Transverse colon (tissue), 4 donors: ENCODE measurements at regions not wholly inside any gene's neighbourhood (a gene's known extent, or its start where the extent isn't known, plus 50 kb on each side); places are given as distances from the start of the nearest gene placed in this dataset.

Source experiments
- DNase-seq: peaks from one replicate; pipeline ENCODE4 v3.0.0-alpha.2; 2019
- H3K27ac ChIP-seq, 4 donors: fragments of 200-600 bp; sonication (generic); 2 replicates each; pipeline ENCODE4 v1.5.1; 2016 to 2018; ENCODE audit warnings: inconsistent platforms in 4 of 4
- H3K27me3 ChIP-seq: fragments of 200-600 bp; sonication (generic); 2 replicates; pipeline ENCODE4 v1.5.1; 2017; ENCODE audit warnings: inconsistent platforms
- H3K36me3 ChIP-seq, 4 donors: fragments of 200-600 bp; sonication (generic); 2 replicates each; pipeline ENCODE4 v1.5.1; 2017 to 2019; ENCODE audit warnings: inconsistent platforms in 4 of 4
- H3K4me1 ChIP-seq, 4 donors: fragments of 200-600 bp; sonication (generic); 2 replicates each; pipeline ENCODE4 v1.5.1; 2017 to 2020; ENCODE audit warnings: inconsistent platforms in 4 of 4
- H3K4me3 ChIP-seq, 4 donors: fragments of 200-600 bp; sonication (generic); 1 replicate in 1 of 4; 2 replicates in 3 of 4; pipeline versions ENCODE4 v1.5.1 to v1.6.1; 2017 to 2019; ENCODE audit warnings: inconsistent platforms in 4 of 4
- H3K9me3 ChIP-seq, 2 donors: fragments of 200-600 bp; sonication (generic); 2 replicates each; pipeline ENCODE4 v1.5.1; 2017 to 2019; ENCODE audit warnings: inconsistent platforms in 2 of 2
- EP300 ChIP-seq: sonication (generic); formaldehyde crosslinking; IDR thresholded peaks from one replicate; pipeline ENCODE4 v1.6.1; 2017; ENCODE audit warnings: antibody characterized with exemption, low read depth
- POLR2A ChIP-seq: fragments of 450-650 bp; IDR thresholded peaks from one replicate; pipeline ENCODE4 v1.6.1; 2016; ENCODE audit warnings: antibody characterized with exemption, mild to moderate bottlenecking, moderate library complexity
- POLR2AphosphoS5 ChIP-seq, 3 donors: sonication (generic); formaldehyde crosslinking; IDR thresholded peaks; one replicate each; pipeline ENCODE4 v1.6.1; 2016; ENCODE audit warnings: antibody characterized with exemption in 3 of 3
- WGBS, 2 donors: methylation state at CpG; one replicate each; pipeline ENCODE4 v1.1.5; 2018; ENCODE audit warnings: low coverage in 1 of 2; 5-methylcytosine and 5-hydroxymethylcytosine counted together
- in situ Hi-C, 4 donors: fragments of 200-750 bp; cut with MboI; loops; one replicate each; pipeline versions ENCODE4 v1.15.0 to v1.15.1; 2017; ENCODE audit warnings: low sequenced_read_pairs in 3 of 4, low pct_ligation_motif_present in 1 of 4, low pct_unique_long_range_greater_than_20kb in 1 of 4
- intact Hi-C: fragments of 100-400 bp; cut with DNase I; formaldehyde crosslinking; loops from one replicate; pipeline ENCODE4 v1.15.1; 2023; ENCODE audit warnings: low total_unique reads
- TF ChIP-seq, protein P1 (sequence below), 5 experiments: fragments of 200-600 bp in 3 of 5; fragments of 450-650 bp in 2 of 5; sonication (generic) in 3 of 5; IDR thresholded peaks; 1 replicate in 2 of 5; 2 replicates in 3 of 5; pipeline ENCODE4 v1.5.1; 2016 to 2017; ENCODE audit warnings: antibody characterized with exemption in 5 of 5, inconsistent platforms in 3 of 5, mild to moderate bottlenecking in 2 of 5, moderate library complexity in 1 of 5

DNA sequence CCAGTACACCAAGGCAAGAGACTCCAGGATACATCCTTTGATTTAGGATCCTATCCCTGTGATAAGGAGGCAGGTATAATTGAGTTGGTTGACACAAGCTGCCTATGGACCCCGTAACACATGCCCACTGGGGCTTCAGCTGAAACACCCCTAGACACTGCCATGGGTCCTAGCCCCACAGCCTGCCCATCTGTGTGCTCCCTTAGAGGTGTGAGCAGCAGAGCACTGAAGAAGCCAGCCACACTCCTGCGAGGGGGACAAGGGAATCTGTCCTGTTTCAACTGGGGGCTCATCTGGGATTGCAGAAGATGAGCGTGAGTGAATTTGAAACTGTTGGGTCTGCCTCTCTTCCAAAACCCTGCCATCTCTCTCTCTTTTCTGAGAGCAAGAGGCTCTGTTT lies 385.9 kb upstream of the SLITRK6 start:
- intact Hi-C loops (no loop called here), in situ Hi-C loops (no loop called here)
- H3K9me3 ChIP-seq: no peaks in the 10 kb centered on the region
- H3K4me1 ChIP-seq: no peaks in the 10 kb centered on the region
- no peaks in the 10 kb centered on the region for H3K27me3 ChIP-seq
- no peak overlapping the region for H3K4me3 ChIP-seq
- H3K27ac ChIP-seq: no peak overlapping the region
- DNase-seq: no peak
- WGBS, 2 donors: 87% methylated on average over 3 of the region's 3 CpGs; no CpG with 5 or more reads in 1 of the 2 donors
- TF ChIP-seq POLR2A (no peak), POLR2AphosphoS5 (IDR thresholded peaks at IDR 0.05) (no peak), EP300 (no peak)
- TF ChIP-seq, protein P1, sequence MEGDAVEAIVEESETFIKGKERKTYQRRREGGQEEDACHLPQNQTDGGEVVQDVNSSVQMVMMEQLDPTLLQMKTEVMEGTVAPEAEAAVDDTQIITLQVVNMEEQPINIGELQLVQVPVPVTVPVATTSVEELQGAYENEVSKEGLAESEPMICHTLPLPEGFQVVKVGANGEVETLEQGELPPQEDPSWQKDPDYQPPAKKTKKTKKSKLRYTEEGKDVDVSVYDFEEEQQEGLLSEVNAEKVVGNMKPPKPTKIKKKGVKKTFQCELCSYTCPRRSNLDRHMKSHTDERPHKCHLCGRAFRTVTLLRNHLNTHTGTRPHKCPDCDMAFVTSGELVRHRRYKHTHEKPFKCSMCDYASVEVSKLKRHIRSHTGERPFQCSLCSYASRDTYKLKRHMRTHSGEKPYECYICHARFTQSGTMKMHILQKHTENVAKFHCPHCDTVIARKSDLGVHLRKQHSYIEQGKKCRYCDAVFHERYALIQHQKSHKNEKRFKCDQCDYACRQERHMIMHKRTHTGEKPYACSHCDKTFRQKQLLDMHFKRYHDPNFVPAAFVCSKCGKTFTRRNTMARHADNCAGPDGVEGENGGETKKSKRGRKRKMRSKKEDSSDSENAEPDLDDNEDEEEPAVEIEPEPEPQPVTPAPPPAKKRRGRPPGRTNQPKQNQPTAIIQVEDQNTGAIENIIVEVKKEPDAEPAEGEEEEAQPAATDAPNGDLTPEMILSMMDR (IDR thresholded peaks at IDR 0.05): no peak
- H3K36me3 ChIP-seq: no peaks in the 10 kb centered on the region

DNA sequence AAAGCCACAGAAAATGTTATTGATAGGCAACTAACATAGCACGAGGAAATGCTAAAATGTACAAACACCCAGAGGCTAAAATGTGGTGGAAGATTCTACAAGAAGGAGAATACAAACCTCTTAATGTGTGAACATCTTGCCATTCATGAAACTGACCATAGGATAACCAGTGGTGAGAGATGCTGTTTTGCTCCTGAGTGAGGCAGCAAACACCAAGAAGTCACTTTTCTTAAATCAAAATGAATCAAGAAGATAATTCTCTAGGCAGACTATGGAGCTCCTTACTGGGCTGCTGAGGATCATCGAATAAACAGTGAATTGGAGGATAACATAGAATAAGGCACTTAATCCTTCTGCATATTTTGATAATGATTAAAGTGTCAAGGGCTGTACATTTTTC lies 375.4 kb upstream of the SLITRK6 start:
- no peak overlapping the region for H3K4me3 ChIP-seq
- H3K4me1 ChIP-seq: no peaks in the 10 kb centered on the region
- no peak for DNase-seq
- in situ Hi-C loops: no loop called here
- no peak overlapping the region for H3K27ac ChIP-seq
- H3K9me3 ChIP-seq: no peaks in the 10 kb centered on the region
- TF ChIP-seq EP300 (no peak), POLR2A (no peak), POLR2AphosphoS5 (IDR thresholded peaks at IDR 0.05) (no peak)
- TF ChIP-seq, protein P1 (IDR thresholded peaks at IDR 0.05): no peak
- no peaks in the 10 kb centered on the region for H3K27me3 ChIP-seq
- 61 to 63% methylated on average over 2 of the region's 2 CpGs for WGBS, 2 donors
- no peaks in the 10 kb centered on the region for H3K36me3 ChIP-seq
- intact Hi-C loops: no loop called here

DNA sequence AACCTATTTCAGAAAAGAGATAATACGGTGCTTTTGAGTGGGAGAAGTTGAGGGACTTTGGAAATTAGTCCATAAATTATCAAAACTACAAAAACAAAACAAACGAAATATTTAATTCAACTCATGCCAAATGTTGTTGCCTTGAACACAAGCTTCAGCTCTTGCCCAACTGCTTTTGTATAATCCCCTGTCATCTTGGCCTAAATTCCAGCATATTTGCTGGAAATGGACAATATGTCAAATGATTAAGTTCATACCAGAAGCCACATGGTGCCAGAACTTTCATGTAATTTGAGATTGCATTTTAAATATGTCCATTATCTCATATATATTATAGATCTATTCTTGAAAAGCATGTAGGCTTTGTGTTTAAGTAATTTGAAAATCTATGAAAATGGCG lies 373.7 kb upstream of the SLITRK6 start:
- no peaks in the 10 kb centered on the region for H3K36me3 ChIP-seq
- H3K27ac ChIP-seq: no peak overlapping the region
- intact Hi-C loops: no loop called here
- H3K9me3 ChIP-seq: no peaks in the 10 kb centered on the region
- in situ Hi-C loops: no loop called here
- WGBS, 2 donors: 58 to 73% methylated on average over 3 of the region's 3 CpGs
- DNase-seq: no peak
- H3K27me3 ChIP-seq: no peaks in the 10 kb centered on the region
- H3K4me1 ChIP-seq: no peaks in the 10 kb centered on the region
- no peak overlapping the region for H3K4me3 ChIP-seq
- no peak for TF ChIP-seq POLR2A
- no peak for TF ChIP-seq EP300
- TF ChIP-seq, protein P1 (IDR thresholded peaks at IDR 0.05): no peak
- no peak for TF ChIP-seq POLR2AphosphoS5 (IDR thresholded peaks at IDR 0.05)

DNA sequence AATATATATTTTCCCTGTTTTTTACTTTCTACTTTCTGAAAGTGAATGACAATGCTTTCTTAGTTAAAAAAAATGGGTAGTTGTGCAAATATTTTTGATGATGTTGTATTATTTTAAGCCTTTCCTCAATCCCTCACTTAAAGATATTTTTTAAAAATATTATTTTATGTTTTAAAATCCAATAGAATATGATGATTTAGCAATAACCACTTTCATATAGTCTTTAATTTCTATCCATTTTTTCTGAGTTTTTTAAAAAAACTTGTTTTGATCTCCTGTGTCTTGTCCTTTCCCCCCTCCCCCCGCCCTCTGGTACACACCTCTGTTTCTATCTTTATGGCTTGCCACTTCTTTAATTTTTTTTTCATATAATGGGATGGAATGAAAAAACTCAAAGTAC lies 362.0 kb upstream of the SLITRK6 start:
- H3K27me3 ChIP-seq: no peaks in the 10 kb centered on the region
- 29 to 50% methylated on average over 1 of the region's 1 CpG for WGBS, 2 donors
- no peak for DNase-seq
- intact Hi-C loops (no loop called here), in situ Hi-C loops (no loop called here)
- H3K9me3 ChIP-seq: no peaks in the 10 kb centered on the region
- H3K4me1 ChIP-seq: no peaks in the 10 kb centered on the region
- no peak overlapping the region for H3K27ac ChIP-seq
- H3K4me3 ChIP-seq: no peak overlapping the region
- H3K36me3 ChIP-seq: no peaks in the 10 kb centered on the region
- TF ChIP-seq EP300: no peak
- no peak for TF ChIP-seq POLR2A
- TF ChIP-seq, protein P1 (IDR thresholded peaks at IDR 0.05): no peak
